ENCODE measurements at regions not wholly inside any gene's neighbourhood (a gene's known extent, or its start where the extent isn't known, plus 50 kb on each side); places are given as distances from the start of the nearest gene placed in this dataset.

DNA sequence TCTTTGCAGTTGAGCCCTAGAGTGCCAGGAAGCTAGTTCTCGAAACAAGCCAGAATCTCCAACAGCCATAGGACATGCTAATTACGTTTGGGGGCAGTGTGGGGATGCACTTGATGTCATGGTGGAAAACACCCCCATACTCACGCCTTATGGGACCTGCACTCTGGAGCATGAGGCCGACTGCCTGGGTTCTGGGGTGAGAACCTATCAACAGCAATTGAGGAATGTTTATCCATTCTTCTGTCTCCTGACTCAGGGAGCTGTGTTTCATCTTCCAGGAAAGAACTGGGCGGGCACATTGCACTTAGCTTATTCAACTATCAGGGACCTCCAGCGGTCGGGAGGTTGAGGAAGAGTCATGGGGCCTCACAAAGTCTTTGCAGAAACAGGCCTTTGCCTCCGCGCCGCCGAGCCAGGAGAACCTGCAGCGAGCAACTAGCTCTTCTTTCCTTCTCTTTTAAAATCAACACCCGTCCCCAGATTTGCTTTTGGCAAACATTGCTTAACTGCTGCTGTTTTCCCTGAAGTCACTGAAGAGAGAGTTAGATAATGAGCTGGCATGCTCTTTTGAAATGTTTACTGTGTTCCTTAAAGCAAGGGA lies 226.1 kb upstream of the DIO3 start (continued):
- TF ChIP-seq ZNF462 (CRISPR knock-in tag; IDR thresholded peaks at IDR 0.05) (no peak), JUNB (IDR thresholded peaks at IDR 0.05; ENCODE audit: unreplicated experiment) (no peak), ZNF331 (CRISPR knock-in tag; IDR thresholded peaks at IDR 0.05; ENCODE audit: low read depth) (no peak)
- TF ChIP-seq, protein P1, sequence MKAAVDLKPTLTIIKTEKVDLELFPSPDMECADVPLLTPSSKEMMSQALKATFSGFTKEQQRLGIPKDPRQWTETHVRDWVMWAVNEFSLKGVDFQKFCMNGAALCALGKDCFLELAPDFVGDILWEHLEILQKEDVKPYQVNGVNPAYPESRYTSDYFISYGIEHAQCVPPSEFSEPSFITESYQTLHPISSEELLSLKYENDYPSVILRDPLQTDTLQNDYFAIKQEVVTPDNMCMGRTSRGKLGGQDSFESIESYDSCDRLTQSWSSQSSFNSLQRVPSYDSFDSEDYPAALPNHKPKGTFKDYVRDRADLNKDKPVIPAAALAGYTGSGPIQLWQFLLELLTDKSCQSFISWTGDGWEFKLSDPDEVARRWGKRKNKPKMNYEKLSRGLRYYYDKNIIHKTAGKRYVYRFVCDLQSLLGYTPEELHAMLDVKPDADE (IDR thresholded peaks at IDR 0.05), result no peak
- TF ChIP-seq, protein P2, sequence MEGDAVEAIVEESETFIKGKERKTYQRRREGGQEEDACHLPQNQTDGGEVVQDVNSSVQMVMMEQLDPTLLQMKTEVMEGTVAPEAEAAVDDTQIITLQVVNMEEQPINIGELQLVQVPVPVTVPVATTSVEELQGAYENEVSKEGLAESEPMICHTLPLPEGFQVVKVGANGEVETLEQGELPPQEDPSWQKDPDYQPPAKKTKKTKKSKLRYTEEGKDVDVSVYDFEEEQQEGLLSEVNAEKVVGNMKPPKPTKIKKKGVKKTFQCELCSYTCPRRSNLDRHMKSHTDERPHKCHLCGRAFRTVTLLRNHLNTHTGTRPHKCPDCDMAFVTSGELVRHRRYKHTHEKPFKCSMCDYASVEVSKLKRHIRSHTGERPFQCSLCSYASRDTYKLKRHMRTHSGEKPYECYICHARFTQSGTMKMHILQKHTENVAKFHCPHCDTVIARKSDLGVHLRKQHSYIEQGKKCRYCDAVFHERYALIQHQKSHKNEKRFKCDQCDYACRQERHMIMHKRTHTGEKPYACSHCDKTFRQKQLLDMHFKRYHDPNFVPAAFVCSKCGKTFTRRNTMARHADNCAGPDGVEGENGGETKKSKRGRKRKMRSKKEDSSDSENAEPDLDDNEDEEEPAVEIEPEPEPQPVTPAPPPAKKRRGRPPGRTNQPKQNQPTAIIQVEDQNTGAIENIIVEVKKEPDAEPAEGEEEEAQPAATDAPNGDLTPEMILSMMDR (conservative IDR thresholded peaks at IDR 0.05; ENCODE audit: low read depth in 2 of 2), result no peak

DNA sequence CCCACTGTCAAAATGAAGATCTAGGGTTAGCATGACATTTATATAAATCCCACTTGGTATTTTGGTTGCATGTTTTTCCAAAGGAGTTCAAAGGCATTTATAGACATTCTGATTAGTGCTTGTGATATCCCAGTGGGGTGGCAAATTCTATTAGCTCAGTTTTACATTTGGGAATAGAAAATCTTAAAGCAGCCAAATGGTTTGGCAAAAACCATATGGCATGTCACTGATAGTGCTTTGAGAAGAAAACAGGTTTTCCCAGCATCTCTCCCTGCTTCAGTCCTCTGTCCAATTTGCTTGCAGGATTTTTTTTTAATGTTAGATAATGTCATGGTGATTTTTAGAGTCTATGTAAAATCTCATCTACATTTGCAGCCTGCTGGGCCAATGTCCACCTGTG lies 225.1 kb upstream of the DIO3 start:
- no peak overlapping the region for H3K4me2 ChIP-seq
- no peaks in the 10 kb centered on the region for H3K9me3 Mint-ChIP-seq
- no peaks in the 10 kb centered on the region for H3K27me3 Mint-ChIP-seq (ENCODE audit: insufficient read depth, low read depth, poor library complexity)
- H3K36me3 Mint-ChIP-seq (ENCODE audit: low read depth), result no peaks in the 10 kb centered on the region
- no peak overlapping the region for H3K27ac ChIP-seq (ENCODE audit: low read depth)
- no peaks in the 10 kb centered on the region for H3K4me1 ChIP-seq (ENCODE audit: insufficient read depth)
- H3K4me3 Mint-ChIP-seq, result no peak overlapping the region
- DNase-seq (ENCODE audit: low spot score), result no peak
- no peaks in the 10 kb centered on the region for H3K9me2 ChIP-seq (ENCODE audit: insufficient read depth)
- no peak overlapping the region for H2AFZ ChIP-seq
- H3K27ac Mint-ChIP-seq, result no peak overlapping the region
- peaks cover 2% of the 10 kb centered on the region; the same call in 1 of the 3 replicates for H3K4me1 Mint-ChIP-seq
- H4K20me1 ChIP-seq (replicated peaks; ENCODE audit: insufficient read depth), result no peaks in the 10 kb centered on the region
- H3K36me3 ChIP-seq (ENCODE audit: insufficient read depth), result no peaks in the 10 kb centered on the region
- no peak for ATAC-seq
- H3K4me3 ChIP-seq, result no peak overlapping the region
- H3F3A ChIP-seq (replicated peaks; ENCODE audit: low read depth), result no peaks in the 10 kb centered on the region
- no peaks in the 10 kb centered on the region for H3K79me2 ChIP-seq (replicated peaks; ENCODE audit: insufficient read depth)
- no peaks in the 10 kb centered on the region for H3K27me3 ChIP-seq (ENCODE audit: insufficient read depth)
- TF ChIP-seq CREB1 (CRISPR knock-in tag; IDR thresholded peaks at IDR 0.05; ENCODE audit: low read depth) (no peak), EZH2 (IDR thresholded peaks at IDR 0.05; ENCODE audit: low read depth, unreplicated experiment) (no peak)
